ENCODE measurements at regions not wholly inside any gene's neighbourhood (a gene's known extent, or its start where the extent isn't known, plus 50 kb on each side); places are given as distances from the start of the nearest gene placed in this dataset.

DNA sequence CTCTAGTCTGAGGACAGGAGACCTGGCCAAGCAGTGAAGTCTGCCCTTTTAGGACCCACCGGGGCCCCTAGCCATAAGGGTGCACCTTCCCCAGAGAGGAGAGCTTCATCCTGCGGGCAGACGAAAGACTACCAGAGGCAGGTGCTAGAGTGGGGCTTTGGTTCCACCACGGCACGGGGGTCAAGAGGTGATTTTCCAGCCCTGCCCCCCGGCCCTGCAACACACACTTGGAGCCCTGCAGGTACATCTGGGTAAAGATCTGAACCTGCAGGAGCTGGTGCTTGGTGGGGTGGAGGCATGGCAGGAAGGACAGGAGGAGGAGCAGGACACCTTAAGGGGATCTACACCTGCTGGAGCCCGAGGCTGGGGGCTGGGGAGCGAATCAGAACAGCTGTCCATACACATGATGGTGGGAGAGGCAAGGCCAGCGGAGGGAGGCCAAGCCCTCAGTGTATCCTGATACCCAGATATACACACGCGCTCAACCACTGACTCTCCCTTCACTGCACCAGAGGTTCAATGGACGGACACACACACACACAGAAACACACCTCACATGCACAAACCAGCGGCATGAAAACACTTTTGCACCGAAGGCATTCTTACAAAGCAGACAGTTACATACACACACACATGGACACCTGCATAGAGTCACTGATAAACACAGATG is 98.4 kb upstream of the MVB12B start:
- TF ChIP-seq, protein P1, sequence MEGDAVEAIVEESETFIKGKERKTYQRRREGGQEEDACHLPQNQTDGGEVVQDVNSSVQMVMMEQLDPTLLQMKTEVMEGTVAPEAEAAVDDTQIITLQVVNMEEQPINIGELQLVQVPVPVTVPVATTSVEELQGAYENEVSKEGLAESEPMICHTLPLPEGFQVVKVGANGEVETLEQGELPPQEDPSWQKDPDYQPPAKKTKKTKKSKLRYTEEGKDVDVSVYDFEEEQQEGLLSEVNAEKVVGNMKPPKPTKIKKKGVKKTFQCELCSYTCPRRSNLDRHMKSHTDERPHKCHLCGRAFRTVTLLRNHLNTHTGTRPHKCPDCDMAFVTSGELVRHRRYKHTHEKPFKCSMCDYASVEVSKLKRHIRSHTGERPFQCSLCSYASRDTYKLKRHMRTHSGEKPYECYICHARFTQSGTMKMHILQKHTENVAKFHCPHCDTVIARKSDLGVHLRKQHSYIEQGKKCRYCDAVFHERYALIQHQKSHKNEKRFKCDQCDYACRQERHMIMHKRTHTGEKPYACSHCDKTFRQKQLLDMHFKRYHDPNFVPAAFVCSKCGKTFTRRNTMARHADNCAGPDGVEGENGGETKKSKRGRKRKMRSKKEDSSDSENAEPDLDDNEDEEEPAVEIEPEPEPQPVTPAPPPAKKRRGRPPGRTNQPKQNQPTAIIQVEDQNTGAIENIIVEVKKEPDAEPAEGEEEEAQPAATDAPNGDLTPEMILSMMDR (IDR thresholded peaks at IDR 0.05): no peak
- no peak for TF ChIP-seq POLR2A (IDR thresholded peaks at IDR 0.05)

Measured in Peyer's patch (tissue), 4 donors.